Calu3 (cell line): ENCODE measurements at regions not wholly inside any gene's neighbourhood (a gene's known extent, or its start where the extent isn't known, plus 50 kb on each side); places are given as distances from the start of the nearest gene placed in this dataset.

Source experiments
- BruUV-seq: library from RNA; stranded (reverse); fragments of 400-500 nt; replicated peaks from 2 replicates; lab custom pipeline; 2021; lab: Mats Ljungman, UMichigan
- CTCF ChIA-PET: fragments of 300-600 bp; sonication (Branson Sonifier 250); formaldehyde crosslinking; loops from one replicate; lab custom pipeline; 2022; ENCODE audit warnings: antibody characterized with exemption; lab: Charles Lee
- DNase-seq: peaks from one replicate; pipeline ENCODE4 v3.0.0; 2022
- H3K27ac Mint-ChIP-seq: one replicate; pipeline ENCODE4 v1.8.0; 2022; ENCODE audit warnings: mixed read lengths; ENCODE audit not compliant: unreplicated experiment
- H3K27me3 Mint-ChIP-seq: one replicate; pipeline ENCODE4 v1.8.0; 2022; ENCODE audit warnings: mixed read lengths; ENCODE audit not compliant: unreplicated experiment
- H3K36me3 Mint-ChIP-seq: one replicate; pipeline ENCODE4 v1.8.0; 2022; ENCODE audit warnings: mild to moderate bottlenecking, moderate library complexity, mixed read lengths; ENCODE audit not compliant: insufficient read depth, unreplicated experiment
- H3K4me1 Mint-ChIP-seq: one replicate; pipeline ENCODE4 v1.8.0; 2022; ENCODE audit warnings: mild to moderate bottlenecking, low read depth, mixed read lengths; ENCODE audit not compliant: unreplicated experiment
- H3K4me3 Mint-ChIP-seq: one replicate; pipeline ENCODE4 v1.8.0; 2022; ENCODE audit warnings: mild to moderate bottlenecking, low read depth, moderate library complexity, mixed read lengths; ENCODE audit not compliant: unreplicated experiment
- H3K9me3 Mint-ChIP-seq: one replicate; pipeline ENCODE4 v1.8.0; 2022; ENCODE audit warnings: low read depth, mixed read lengths; ENCODE audit not compliant: unreplicated experiment
- intact Hi-C: fragments of 100-400 bp; cut with micrococcal nuclease; formaldehyde crosslinking; loops from one replicate; pipeline ENCODE4 v1.10.0; 2022; ENCODE audit not compliant: unreplicated experiment
- TF ChIP-seq, protein P1 (sequence below): fragments of 200-600 bp; IDR thresholded peaks from one replicate; pipeline ENCODE4 v1.8.0; 2022; ENCODE audit warnings: antibody characterized with exemption; ENCODE audit not compliant: unreplicated experiment

DNA sequence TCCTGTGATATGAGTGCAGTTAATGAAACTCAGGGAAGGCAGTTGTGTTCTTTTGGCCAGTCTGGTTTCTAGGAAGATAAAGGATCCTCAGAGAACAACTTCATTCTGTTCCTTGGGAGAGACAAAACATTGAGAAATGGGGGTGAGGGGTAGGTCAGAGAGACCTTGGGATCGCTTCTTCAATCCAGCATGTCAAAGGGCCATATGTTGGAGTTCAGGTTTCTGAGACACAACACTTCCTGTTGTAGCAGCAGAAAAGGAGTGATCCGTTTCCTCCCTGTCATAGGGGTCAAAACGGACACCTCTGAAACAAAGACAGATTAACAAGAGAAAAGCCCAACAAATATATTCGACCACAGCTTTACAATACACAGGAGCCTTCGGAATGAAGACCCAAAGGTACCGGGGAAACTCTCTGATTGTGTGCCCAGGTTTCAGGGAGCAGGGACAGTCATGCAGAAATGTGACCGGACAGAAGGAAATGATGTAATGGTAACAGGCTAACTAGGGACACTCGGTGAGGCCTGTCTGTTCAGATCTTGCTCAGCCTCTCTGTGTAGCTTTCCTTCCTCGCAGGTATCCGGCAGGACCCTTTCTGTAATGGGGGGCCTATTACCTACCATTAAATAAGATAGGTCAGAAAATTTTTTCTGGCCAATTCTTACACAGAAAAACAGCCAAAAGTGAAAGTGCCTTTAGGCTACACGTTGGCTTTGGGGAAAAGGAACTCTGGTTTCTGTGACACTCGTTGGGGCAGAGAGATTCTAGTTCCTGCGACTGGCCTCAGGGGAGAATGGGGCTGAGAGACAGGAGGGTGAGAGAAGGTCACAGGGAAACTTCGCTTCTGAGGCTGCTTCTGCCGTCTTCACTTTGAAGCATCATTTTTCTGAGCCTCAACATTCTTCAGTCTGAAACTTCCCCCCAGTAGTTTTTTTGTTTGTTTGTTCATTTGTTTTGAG is 103.3 kb upstream of the TLR3 start:
- TF ChIP-seq, protein P1, sequence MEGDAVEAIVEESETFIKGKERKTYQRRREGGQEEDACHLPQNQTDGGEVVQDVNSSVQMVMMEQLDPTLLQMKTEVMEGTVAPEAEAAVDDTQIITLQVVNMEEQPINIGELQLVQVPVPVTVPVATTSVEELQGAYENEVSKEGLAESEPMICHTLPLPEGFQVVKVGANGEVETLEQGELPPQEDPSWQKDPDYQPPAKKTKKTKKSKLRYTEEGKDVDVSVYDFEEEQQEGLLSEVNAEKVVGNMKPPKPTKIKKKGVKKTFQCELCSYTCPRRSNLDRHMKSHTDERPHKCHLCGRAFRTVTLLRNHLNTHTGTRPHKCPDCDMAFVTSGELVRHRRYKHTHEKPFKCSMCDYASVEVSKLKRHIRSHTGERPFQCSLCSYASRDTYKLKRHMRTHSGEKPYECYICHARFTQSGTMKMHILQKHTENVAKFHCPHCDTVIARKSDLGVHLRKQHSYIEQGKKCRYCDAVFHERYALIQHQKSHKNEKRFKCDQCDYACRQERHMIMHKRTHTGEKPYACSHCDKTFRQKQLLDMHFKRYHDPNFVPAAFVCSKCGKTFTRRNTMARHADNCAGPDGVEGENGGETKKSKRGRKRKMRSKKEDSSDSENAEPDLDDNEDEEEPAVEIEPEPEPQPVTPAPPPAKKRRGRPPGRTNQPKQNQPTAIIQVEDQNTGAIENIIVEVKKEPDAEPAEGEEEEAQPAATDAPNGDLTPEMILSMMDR: no peak
- DNase-seq: no peak
- intact Hi-C loops: no loop called here
- Mint-ChIP-seq H3K36me3 (no peaks in the 10 kb centered on the region), H3K27ac (no peak overlapping the region), H3K27me3 (no peaks in the 10 kb centered on the region), H3K9me3 (no peaks in the 10 kb centered on the region), H3K4me3 (no peak overlapping the region), H3K4me1 (peaks cover 23% of the 10 kb centered on the region)
- no TSS peak for BruUV-seq
- CTCF ChIA-PET: no interaction called here

DNA sequence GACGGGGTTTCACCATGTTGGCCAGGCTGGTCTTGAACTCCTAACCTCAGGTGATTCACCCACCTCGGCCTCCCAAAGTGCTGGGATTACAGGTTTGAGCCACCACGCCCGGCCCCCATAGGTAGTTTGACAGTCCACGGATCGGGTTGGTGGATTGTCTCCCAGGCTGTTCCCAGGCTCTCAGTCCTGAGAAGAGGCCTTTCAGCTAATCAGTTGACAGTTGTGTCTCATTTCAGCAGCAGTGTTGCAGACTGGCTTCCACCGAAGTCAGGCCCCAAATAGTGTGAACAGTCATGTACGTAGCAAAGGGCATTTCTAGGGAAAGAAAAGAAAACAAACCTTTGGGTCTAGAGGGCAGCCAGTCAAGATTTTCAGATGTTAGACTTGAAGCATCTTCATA is 102.4 kb upstream of the TLR3 start:
- Mint-ChIP-seq H3K36me3 (no peaks in the 10 kb centered on the region), H3K27ac (no peak overlapping the region), H3K4me3 (no peak overlapping the region), H3K4me1 (peaks cover 23% of the 10 kb centered on the region), H3K9me3 (no peaks in the 10 kb centered on the region), H3K27me3 (no peaks in the 10 kb centered on the region)
- intact Hi-C loops: no loop called here
- TF ChIP-seq, protein P1: no peak
- CTCF ChIA-PET: no interaction called here
- no TSS peak for BruUV-seq
- DNase-seq: no peak

DNA sequence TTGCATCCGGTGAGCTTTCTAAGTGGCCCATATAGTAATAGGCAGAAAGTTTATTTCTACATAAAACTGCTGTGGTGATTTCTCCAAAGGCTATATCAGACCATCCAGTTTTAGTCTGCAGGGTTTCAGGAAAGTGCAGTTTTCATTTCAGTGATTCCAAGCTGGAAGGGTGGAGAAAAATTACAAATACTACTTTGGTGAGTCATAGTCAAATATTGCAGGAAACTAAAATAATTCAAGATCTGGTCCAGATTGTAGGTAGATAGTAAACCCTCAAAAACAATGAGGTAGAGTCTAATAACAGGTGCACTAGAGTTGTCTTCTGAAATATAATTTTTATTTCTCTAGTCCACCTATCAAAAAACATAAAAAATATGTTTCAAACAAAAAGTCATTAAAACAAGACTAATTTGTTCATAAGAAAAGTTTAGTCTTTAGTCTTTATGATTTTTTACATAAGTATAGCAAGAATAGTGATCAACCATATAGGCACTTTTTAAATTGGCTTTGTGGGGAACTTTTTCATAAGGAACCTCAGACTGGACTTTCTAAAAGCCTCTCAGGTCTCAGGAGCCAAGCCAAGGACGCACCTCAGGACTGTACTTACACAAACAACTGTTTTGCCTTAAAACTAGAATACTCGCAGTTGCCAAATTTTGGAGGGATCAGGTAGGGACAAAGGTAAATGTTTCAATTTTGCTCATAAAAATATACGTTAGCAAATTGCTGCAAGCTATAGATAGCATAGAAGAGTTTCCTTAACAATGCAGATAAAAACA is 101.8 kb upstream of the TLR3 start:
- H3K27ac Mint-ChIP-seq: no peak overlapping the region
- peaks cover 23% of the 10 kb centered on the region for H3K4me1 Mint-ChIP-seq
- CTCF ChIA-PET: no interaction called here
- H3K27me3 Mint-ChIP-seq: no peaks in the 10 kb centered on the region
- no peaks in the 10 kb centered on the region for H3K36me3 Mint-ChIP-seq
- H3K9me3 Mint-ChIP-seq: no peaks in the 10 kb centered on the region
- TF ChIP-seq, protein P1: no peak
- intact Hi-C loops: no loop called here
- no TSS peak for BruUV-seq
- no peak overlapping the region for H3K4me3 Mint-ChIP-seq
- DNase-seq: no peak

DNA sequence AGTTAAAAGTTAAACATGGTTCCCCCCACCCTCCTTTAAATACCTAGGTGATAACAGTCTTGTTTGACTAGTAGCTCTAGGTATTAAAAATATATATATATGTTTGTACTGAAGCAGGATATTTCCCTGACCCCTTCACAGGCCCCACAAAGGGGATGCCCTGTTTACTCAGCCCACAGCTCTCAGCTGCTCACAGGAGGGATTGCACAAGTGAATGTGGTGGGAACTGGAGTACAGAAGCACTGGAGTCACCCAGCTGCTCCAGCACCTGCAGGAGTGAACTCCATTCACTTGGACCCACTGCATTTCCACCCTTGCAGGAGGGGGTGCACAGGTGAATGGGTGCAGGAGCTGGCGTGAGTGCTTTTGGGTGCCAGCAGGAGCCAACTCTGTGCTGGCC is 99.3 kb upstream of the TLR3 start:
- no peaks in the 10 kb centered on the region for H3K27me3 Mint-ChIP-seq
- TF ChIP-seq, protein P1: no peak

More for the DNA sequence above, 99.3 kb upstream of the TLR3 start:
- intact Hi-C loops: no loop called here
- H3K9me3 Mint-ChIP-seq: no peaks in the 10 kb centered on the region
- H3K36me3 Mint-ChIP-seq: no peaks in the 10 kb centered on the region
- H3K4me1 Mint-ChIP-seq: peaks cover 23% of the 10 kb centered on the region
- no TSS peak for BruUV-seq
- no peak overlapping the region for H3K27ac Mint-ChIP-seq
- no peak for DNase-seq
- CTCF ChIA-PET: no interaction called here
- no peak overlapping the region for H3K4me3 Mint-ChIP-seq
